ENCODE measurements at regions not wholly inside any gene's neighbourhood (a gene's known extent, or its start where the extent isn't known, plus 50 kb on each side); places are given as distances from the start of the nearest gene placed in this dataset.
A peak's percentile ranks its signal among the peaks of the same experiment; 100 is the strongest.

GRCh38 chr18:29164993-29165599 is 988.2 kb upstream of the CDH2 start:
- Histone ChIP-seq H3K4me1 (ENCODE audit: insufficient read depth, low read length) (no peaks in the 10 kb centered on the region), H3K27me3 (ENCODE audit: insufficient read depth, low read length) (no peaks in the 10 kb centered on the region), H3K4me3 (ENCODE audit: low read length in 2 of 2) (no peak overlapping the region), H3K27ac (ENCODE audit: low read depth, low read length) (no peak overlapping the region), H3K9me3 (ENCODE audit: control insufficient read depth in 1 of 2, low read length in 2 of 2) (no peaks in the 10 kb centered on the region), H3K36me3 (ENCODE audit: insufficient read depth, low read length) (no peaks in the 10 kb centered on the region)
- intact Hi-C loops (cut with micrococcal nuclease): no loop called here
- no peak overlapping the region for H3K27ac Mint-ChIP-seq
- no peak for DNase-seq
- H3K4me3 Mint-ChIP-seq: no peak overlapping the region
- H3K9me3 Mint-ChIP-seq: peaks cover 0 to 49% (median 15%) of the 10 kb centered on the region in 8 donors
- CTCF ChIA-PET (ENCODE audit: partially characterized antibody): no interaction called here
- H3K36me3 Mint-ChIP-seq: no peaks in the 10 kb centered on the region
- POLR2A ChIA-PET (ENCODE audit: partially characterized antibody): no interaction called here
- no peaks in the 10 kb centered on the region for H3K27me3 Mint-ChIP-seq
- H3K4me1 Mint-ChIP-seq: no peaks in the 10 kb centered on the region

- Mint-ChIP-seq H3K4me1 (no peaks in the 10 kb centered on the region), H3K4me3 (no peak overlapping the region), H3K36me3 (no peaks in the 10 kb centered on the region), H3K9me3 (peaks cover 0 to 45% (median 10%) of the 10 kb centered on the region in 8 donors), H3K27ac (no peak overlapping the region), H3K27me3 (no peaks in the 10 kb centered on the region)
- no peak for DNase-seq
- intact Hi-C loops (cut with micrococcal nuclease): no loop called here
- Histone ChIP-seq H3K36me3 (ENCODE audit: insufficient read depth, low read length) (no peaks in the 10 kb centered on the region), H3K27ac (ENCODE audit: low read depth, low read length) (no peak overlapping the region), H3K27me3 (ENCODE audit: insufficient read depth, low read length) (no peaks in the 10 kb centered on the region), H3K4me1 (ENCODE audit: insufficient read depth, low read length) (no peaks in the 10 kb centered on the region), H3K4me3 (ENCODE audit: low read length in 2 of 2) (no peak overlapping the region), H3K9me3 (ENCODE audit: control insufficient read depth in 1 of 2, low read length in 2 of 2) (no peaks in the 10 kb centered on the region)
- ChIA-PET CTCF (ENCODE audit: partially characterized antibody) (no interaction called here), POLR2A (ENCODE audit: partially characterized antibody) (no interaction called here)
These were observed 987.2 kb upstream of the CDH2 start for GRCh38 chr18:29164020-29164706.

GRCh38 chr18:29163596-29163995 is 986.7 kb upstream of the CDH2 start:
- Mint-ChIP-seq H3K36me3 (no peaks in the 10 kb centered on the region), H3K27ac (no peak overlapping the region), H3K27me3 (no peaks in the 10 kb centered on the region), H3K4me1 (no peaks in the 10 kb centered on the region), H3K9me3 (peaks cover 0 to 39% (median 10%) of the 10 kb centered on the region in 8 donors), H3K4me3 (no peak overlapping the region)
- Histone ChIP-seq H3K36me3 (ENCODE audit: insufficient read depth, low read length) (no peaks in the 10 kb centered on the region), H3K9me3 (ENCODE audit: control insufficient read depth in 1 of 2, low read length in 2 of 2) (no peaks in the 10 kb centered on the region), H3K4me3 (ENCODE audit: low read length in 2 of 2) (no peak overlapping the region), H3K4me1 (ENCODE audit: insufficient read depth, low read length) (no peaks in the 10 kb centered on the region), H3K27me3 (ENCODE audit: insufficient read depth, low read length) (no peaks in the 10 kb centered on the region), H3K27ac (ENCODE audit: low read depth, low read length) (no peak overlapping the region)
- intact Hi-C loops (cut with micrococcal nuclease): no loop called here
- no peak for DNase-seq
- POLR2A ChIA-PET (ENCODE audit: partially characterized antibody): no interaction called here
- CTCF ChIA-PET (ENCODE audit: partially characterized antibody): no interaction called here

GRCh38 chr18:29161429-29161828 is 984.5 kb upstream of the CDH2 start:
- H3K27me3 Mint-ChIP-seq: no peaks in the 10 kb centered on the region
- Histone ChIP-seq H3K9me3 (ENCODE audit: control insufficient read depth in 1 of 2, low read length in 2 of 2) (no peaks in the 10 kb centered on the region), H3K27me3 (ENCODE audit: insufficient read depth, low read length) (no peaks in the 10 kb centered on the region), H3K4me3 (ENCODE audit: low read length in 2 of 2) (no peak overlapping the region), H3K4me1 (ENCODE audit: insufficient read depth, low read length) (no peaks in the 10 kb centered on the region), H3K36me3 (ENCODE audit: insufficient read depth, low read length) (no peaks in the 10 kb centered on the region), H3K27ac (ENCODE audit: low read depth, low read length) (no peak overlapping the region)
- ChIA-PET CTCF (ENCODE audit: partially characterized antibody) (no interaction called here), POLR2A (ENCODE audit: partially characterized antibody) (no interaction called here)
- no peaks in the 10 kb centered on the region for H3K4me1 Mint-ChIP-seq
- DNase-seq: no peak
- no peak overlapping the region for H3K27ac Mint-ChIP-seq
- H3K4me3 Mint-ChIP-seq: no peak overlapping the region
- H3K9me3 Mint-ChIP-seq: peaks cover 0 to 34% (median 11%) of the 10 kb centered on the region in 8 donors
- no peaks in the 10 kb centered on the region for H3K36me3 Mint-ChIP-seq
- intact Hi-C loops (cut with micrococcal nuclease): no loop called here

GRCh38 chr18:29160170-29160569 is 983.2 kb upstream of the CDH2 start:
- Mint-ChIP-seq H3K27me3 (no peaks in the 10 kb centered on the region), H3K36me3 (no peaks in the 10 kb centered on the region), H3K9me3 (peaks cover 0 to 30% (median 11%) of the 10 kb centered on the region in 8 donors), H3K4me1 (no peaks in the 10 kb centered on the region), H3K27ac (no peak overlapping the region), H3K4me3 (no peak overlapping the region)
- intact Hi-C loops (cut with micrococcal nuclease): no loop called here
- POLR2A ChIA-PET (ENCODE audit: partially characterized antibody): no interaction called here
- no peaks in the 10 kb centered on the region for H3K36me3 ChIP-seq (ENCODE audit: insufficient read depth, low read length)
- no peak for DNase-seq
- no peaks in the 10 kb centered on the region for H3K4me1 ChIP-seq (ENCODE audit: insufficient read depth, low read length)
- no peak overlapping the region for H3K4me3 ChIP-seq (ENCODE audit: low read length in 2 of 2)
- CTCF ChIA-PET (ENCODE audit: partially characterized antibody): no interaction called here
- H3K27me3 ChIP-seq (ENCODE audit: insufficient read depth, low read length): no peaks in the 10 kb centered on the region
- H3K9me3 ChIP-seq (ENCODE audit: control insufficient read depth in 1 of 2, low read length in 2 of 2): no peaks in the 10 kb centered on the region
- H3K27ac ChIP-seq (ENCODE audit: low read depth, low read length): no peak overlapping the region

- ChIA-PET POLR2A (ENCODE audit: partially characterized antibody) (no interaction called here), CTCF (ENCODE audit: partially characterized antibody) (no interaction called here)
- H3K4me1 ChIP-seq (ENCODE audit: insufficient read depth, low read length): no peaks in the 10 kb centered on the region
These were observed 981.0 kb upstream of the CDH2 start for GRCh38 chr18:29157905-29158304.

GRCh38 chr18:29157057-29157780 is 980.3 kb upstream of the CDH2 start:
- Histone ChIP-seq H3K4me3 (ENCODE audit: low read length in 2 of 2) (no peak overlapping the region), H3K27ac (ENCODE audit: low read depth, low read length) (no peak overlapping the region), H3K36me3 (ENCODE audit: insufficient read depth, low read length) (no peaks in the 10 kb centered on the region), H3K4me1 (ENCODE audit: insufficient read depth, low read length) (no peaks in the 10 kb centered on the region), H3K27me3 (ENCODE audit: insufficient read depth, low read length) (no peaks in the 10 kb centered on the region), H3K9me3 (ENCODE audit: control insufficient read depth in 1 of 2, low read length in 2 of 2) (no peaks in the 10 kb centered on the region)
- intact Hi-C loops (cut with micrococcal nuclease): no loop called here
- H3K36me3 Mint-ChIP-seq: no peaks in the 10 kb centered on the region
- H3K9me3 Mint-ChIP-seq: peaks cover 0 to 35% (median 18%) of the 10 kb centered on the region in 8 donors
- peak overlapping the region in 1 of 7 donors; percentile 47 for H3K27ac Mint-ChIP-seq
- POLR2A ChIA-PET (ENCODE audit: partially characterized antibody): no interaction called here
- DNase-seq: no peak
- no peak overlapping the region for H3K4me3 Mint-ChIP-seq
- H3K4me1 Mint-ChIP-seq: no peaks in the 10 kb centered on the region
- CTCF ChIA-PET (ENCODE audit: partially characterized antibody): no interaction called here
- no peaks in the 10 kb centered on the region for H3K27me3 Mint-ChIP-seq

More at GRCh38 chr18:29157905-29158304, 981.0 kb upstream of the CDH2 start:
- Mint-ChIP-seq H3K4me1 (no peaks in the 10 kb centered on the region), H3K27me3 (no peaks in the 10 kb centered on the region), H3K9me3 (peaks cover 0 to 35% (median 17%) of the 10 kb centered on the region in 8 donors), H3K36me3 (no peaks in the 10 kb centered on the region), H3K27ac (peak overlapping the region in 1 of 7 donors; percentile 47), H3K4me3 (no peak overlapping the region)
- Histone ChIP-seq H3K27ac (ENCODE audit: low read depth, low read length) (no peak overlapping the region), H3K4me3 (ENCODE audit: low read length in 2 of 2) (no peak overlapping the region), H3K36me3 (ENCODE audit: insufficient read depth, low read length) (no peaks in the 10 kb centered on the region), H3K27me3 (ENCODE audit: insufficient read depth, low read length) (no peaks in the 10 kb centered on the region), H3K9me3 (ENCODE audit: control insufficient read depth in 1 of 2, low read length in 2 of 2) (no peaks in the 10 kb centered on the region)
- DNase-seq: no peak
- intact Hi-C loops (cut with micrococcal nuclease): no loop called here

Measured in CD4-positive, alpha-beta memory T cell (primary cell).